Smooth muscle cell (in vitro differentiated cells): ENCODE measurements at regions not wholly inside any gene's neighbourhood (a gene's known extent, or its start where the extent isn't known, plus 50 kb on each side); places are given as distances from the start of the nearest gene placed in this dataset.

ENCODE experiments used
- DNase-seq: peaks from one replicate; lab custom pipeline; 2025; ENCODE audit not compliant: unreplicated experiment; lab: John Stamatoyannopoulos, UW
- H2AFZ ChIP-seq: fragments of 200-600 bp; sonication (generic); 2 replicates; pipeline ENCODE4 v1.6.0; 2016; ENCODE audit warnings: antibody characterized with exemption, low read depth, mild to moderate bottlenecking
- H3F3A ChIP-seq: fragments of 200-600 bp; sonication (generic); 2 replicates; pipeline ENCODE4 v1.6.0; 2017; ENCODE audit warnings: antibody characterized with exemption, low read depth
- H3K27ac ChIP-seq: fragments of 200-600 bp; sonication (generic); 2 replicates; pipeline ENCODE4 v1.5.1; 2016; ENCODE audit warnings: low read depth, mild to moderate bottlenecking
- H3K27me3 ChIP-seq: fragments of 200-600 bp; sonication (generic); 2 replicates; pipeline ENCODE4 v1.6.1; 2016; ENCODE audit warnings: low read depth, mild to moderate bottlenecking
- H3K36me3 ChIP-seq: fragments of 200-600 bp; sonication (generic); 2 replicates; pipeline ENCODE4 v1.5.1; 2016; ENCODE audit warnings: low read depth
- H3K4me1 ChIP-seq: fragments of 200-600 bp; sonication (generic); 2 replicates; pipeline ENCODE4 v1.5.1; 2016; ENCODE audit warnings: low read depth
- H3K4me2 ChIP-seq: fragments of 200-600 bp; sonication (generic); 2 replicates; pipeline ENCODE4 v1.6.0; 2016; ENCODE audit warnings: mild to moderate bottlenecking
- H3K4me3 ChIP-seq: fragments of 200-600 bp; sonication (generic); 2 replicates; pipeline ENCODE4 v1.5.1; 2016; ENCODE audit warnings: mild to moderate bottlenecking
- H3K79me2 ChIP-seq: fragments of 200-600 bp; sonication (generic); 2 replicates; pipeline ENCODE4 v1.6.0; 2016; ENCODE audit warnings: low read depth, mild to moderate bottlenecking
- H3K9ac ChIP-seq: fragments of 200-600 bp; sonication (generic); 2 replicates; pipeline ENCODE4 v1.6.0; 2016; ENCODE audit warnings: low read depth
- H3K9me3 ChIP-seq: fragments of 200-600 bp; sonication (generic); replicated peaks from 2 replicates; pipeline ENCODE4 v1.5.1; 2016; ENCODE audit warnings: low read depth
- H4K20me1 ChIP-seq: fragments of 200-600 bp; sonication (generic); 2 replicates; pipeline ENCODE4 v1.6.0; 2016; ENCODE audit warnings: low read depth
- CTCF ChIP-seq: fragments of 200-600 bp; sonication (generic); IDR thresholded peaks from 2 replicates; pipeline ENCODE4 v1.5.1; 2017; ENCODE audit warnings: borderline replicate concordance, mild to moderate bottlenecking, antibody characterized with exemption; ENCODE audit not compliant: insufficient read depth, poor library complexity, severe bottlenecking
- WGBS: methylation state at CpG from one replicate; pipeline ENCODE4 v1.1.7; 2016; ENCODE audit warnings: low lambda C conversion rate; 5-methylcytosine and 5-hydroxymethylcytosine counted together

GRCh38 chr7:156223935-156224832, 411.9 kb upstream of the SHH start:
- Histone ChIP-seq H2AFZ (no peak overlapping the region), H4K20me1 (no peaks in the 10 kb centered on the region), H3K27ac (no peak overlapping the region), H3K36me3 (no peaks in the 10 kb centered on the region), H3K9ac (no peak overlapping the region), H3K27me3 (no peaks in the 10 kb centered on the region), H3K79me2 (no peaks in the 10 kb centered on the region), H3K4me2 (no peak overlapping the region), H3K4me1 (no peaks in the 10 kb centered on the region), H3K9me3 (no peaks in the 10 kb centered on the region), H3K4me3 (no peak overlapping the region), H3F3A (no peaks in the 10 kb centered on the region)
- 80% methylated on average over 10 of the region's 10 CpGs for WGBS
- no peak for TF ChIP-seq CTCF
- DNase-seq, result no peak

GRCh38 chr7:156222611-156223010, 410.3 kb upstream of the SHH start:
- no peak overlapping the region for H3K9ac ChIP-seq
- no peaks in the 10 kb centered on the region for H3K27me3 ChIP-seq
- WGBS, result 89% methylated on average over 7 of the region's 7 CpGs
- H4K20me1 ChIP-seq, result no peaks in the 10 kb centered on the region
- TF ChIP-seq CTCF, result no peak
- DNase-seq, result no peak
- no peaks in the 10 kb centered on the region for H3K9me3 ChIP-seq
- H2AFZ ChIP-seq, result no peak overlapping the region
- H3K4me1 ChIP-seq, result no peaks in the 10 kb centered on the region
- no peaks in the 10 kb centered on the region for H3K36me3 ChIP-seq
- H3K4me3 ChIP-seq, result no peak overlapping the region
- no peak overlapping the region for H3K4me2 ChIP-seq
- H3F3A ChIP-seq, result no peaks in the 10 kb centered on the region
- no peak overlapping the region for H3K27ac ChIP-seq
- no peaks in the 10 kb centered on the region for H3K79me2 ChIP-seq

- no peak for DNase-seq
These were observed 409.9 kb upstream of the SHH start for GRCh38 chr7:156222151-156222550.

More at GRCh38 chr7:156222151-156222550, 409.9 kb upstream of the SHH start:
- Histone ChIP-seq H3F3A (no peaks in the 10 kb centered on the region), H3K4me1 (no peaks in the 10 kb centered on the region), H3K36me3 (no peaks in the 10 kb centered on the region), H3K79me2 (no peaks in the 10 kb centered on the region), H3K4me3 (no peak overlapping the region), H2AFZ (no peak overlapping the region), H3K27me3 (no peaks in the 10 kb centered on the region), H3K9ac (no peak overlapping the region), H4K20me1 (no peaks in the 10 kb centered on the region), H3K4me2 (no peak overlapping the region), H3K9me3 (no peaks in the 10 kb centered on the region), H3K27ac (no peak overlapping the region)
- no peak for TF ChIP-seq CTCF
- WGBS, result 94% methylated on average over 4 of the region's 4 CpGs
